Natural killer cell (primary cell): ENCODE measurements at regions not wholly inside any gene's neighbourhood (a gene's known extent, or its start where the extent isn't known, plus 50 kb on each side); places are given as distances from the start of the nearest gene placed in this dataset.

Source experiments
- ATAC-seq, 3 donors: fragments of 150-1000 bp in 2 of 3; fragments of 200-7000 bp in 1 of 3; cut with Tn5 transposase; 1 replicate in 1 of 3; 2 replicates in 2 of 3; pipeline ENCODE4 v1.10.0; 2021; ENCODE audit warnings: mild to moderate bottlenecking in 2 of 3, moderate library complexity in 2 of 3
- DNase-seq, 2 donors: peaks; one replicate each; pipeline versions ENCODE4 v3.0.0 to v3.0.0-alpha.2; 2013 to 2021; ENCODE audit warnings: mixed read lengths in 1 of 2
- H3K27ac ChIP-seq: one replicate; pipeline ENCODE4 v1.5.1; 2013; ENCODE audit warnings: mild to moderate bottlenecking, low read length
- H3K27me3 ChIP-seq: one replicate; pipeline ENCODE4 v1.6.1; 2013; ENCODE audit warnings: low read length; ENCODE audit not compliant: control insufficient read depth, insufficient read depth
- H3K36me3 ChIP-seq: one replicate; pipeline ENCODE4 v1.6.1; 2013; ENCODE audit warnings: low read length; ENCODE audit not compliant: control insufficient read depth, insufficient read depth
- H3K4me1 ChIP-seq: one replicate; pipeline ENCODE4 v1.6.1; 2013; ENCODE audit warnings: low read length; ENCODE audit not compliant: control insufficient read depth, insufficient read depth
- H3K4me3 ChIP-seq: one replicate; pipeline ENCODE4 v1.5.1; 2013; ENCODE audit warnings: low read length
- H3K9me3 ChIP-seq: one replicate; pipeline ENCODE4 v1.6.1; 2013; ENCODE audit warnings: low read length; ENCODE audit not compliant: control insufficient read depth, insufficient read depth
- H3K27ac Mint-ChIP-seq, 2 donors: one replicate each; pipeline ENCODE4 v1.8.0; 2022; ENCODE audit warnings: mild to moderate bottlenecking in 2 of 2, mixed read lengths in 2 of 2, moderate library complexity in 1 of 2
- H3K27me3 Mint-ChIP-seq, 2 donors: one replicate each; pipeline ENCODE4 v1.8.0; 2022; ENCODE audit warnings: low read depth in 2 of 2, mixed read lengths in 2 of 2
- H3K36me3 Mint-ChIP-seq: one replicate; pipeline ENCODE4 v1.8.0; 2022; ENCODE audit warnings: mixed read lengths
- H3K4me1 Mint-ChIP-seq, 2 donors: one replicate each; pipeline ENCODE4 v1.8.0; 2022; ENCODE audit warnings: mixed read lengths in 2 of 2
- H3K4me3 Mint-ChIP-seq: one replicate; pipeline ENCODE4 v1.8.0; 2022; ENCODE audit warnings: mild to moderate bottlenecking, moderate library complexity, mixed read lengths
- H3K9me3 Mint-ChIP-seq, 2 donors: one replicate each; pipeline ENCODE4 v1.8.0; 2022; ENCODE audit warnings: mixed read lengths in 2 of 2
- CTCF ChIP-seq: fragments of 200-600 bp; IDR thresholded peaks from one replicate; pipeline ENCODE4 v1.8.0; 2022; ENCODE audit warnings: antibody characterized with exemption
- WGBS: methylation state at CpG from one replicate; pipeline ENCODE4 v1.1.7; 2013; ENCODE audit warnings: missing lambda C conversion rate; ENCODE audit not compliant: insufficient coverage; 5-methylcytosine and 5-hydroxymethylcytosine counted together
- intact Hi-C: fragments of 100-400 bp; cut with micrococcal nuclease; formaldehyde crosslinking; loops from one replicate; pipeline ENCODE4 v1.14.2; 2022

DNA sequence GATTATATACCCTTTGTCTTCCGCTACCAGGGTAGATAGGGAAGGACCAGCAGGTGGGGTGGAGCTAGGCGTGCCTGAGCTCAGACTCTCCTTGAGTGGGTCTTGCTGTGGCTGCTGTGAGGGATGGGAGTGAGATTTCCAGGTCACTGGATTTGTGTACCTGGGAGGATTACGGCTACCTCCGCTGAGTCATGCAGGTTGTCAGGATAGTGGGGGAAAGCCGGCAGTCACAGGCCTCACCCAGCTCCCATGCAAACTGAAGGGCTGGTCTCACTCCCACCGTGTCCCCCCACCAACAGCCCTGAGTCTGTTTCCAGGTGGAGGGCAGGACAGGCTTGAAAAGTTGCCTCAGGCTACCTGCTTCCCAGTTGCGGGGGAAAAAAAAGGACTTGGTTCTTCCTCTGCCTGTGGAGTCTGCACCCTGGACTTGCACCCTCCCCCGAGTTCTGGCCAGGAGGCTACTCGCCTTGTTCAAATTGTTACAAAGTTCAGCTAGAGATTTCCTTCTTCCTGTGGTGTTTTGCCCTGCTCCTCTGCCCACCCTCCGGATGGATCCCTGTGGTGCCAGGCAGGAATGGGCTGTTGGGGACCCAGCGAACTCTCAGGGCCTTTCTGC is 268.3 kb downstream of the VAPA start:
- Histone ChIP-seq H3K4me1 (no peaks in the 10 kb centered on the region), H3K27me3 (no peaks in the 10 kb centered on the region), H3K9me3 (no peaks in the 10 kb centered on the region), H3K27ac (no peak overlapping the region), H3K36me3 (no peaks in the 10 kb centered on the region), H3K4me3 (no peak overlapping the region)
- H3K4me1 Mint-ChIP-seq, result no peaks in the 10 kb centered on the region
- DNase-seq (no peak), ATAC-seq (no peak)
- no peaks in the 10 kb centered on the region for H3K36me3 Mint-ChIP-seq
- WGBS, result 92% methylated on average over 11 of the region's 11 CpGs
- peaks cover 0 to 3% of the 10 kb centered on the region in 2 donors for H3K9me3 Mint-ChIP-seq
- H3K27me3 Mint-ChIP-seq, result no peaks in the 10 kb centered on the region
- no peak overlapping the region for H3K4me3 Mint-ChIP-seq
- no peak for TF ChIP-seq CTCF
- H3K27ac Mint-ChIP-seq, result no peak overlapping the region
- intact Hi-C loops, result no loop called here

DNA sequence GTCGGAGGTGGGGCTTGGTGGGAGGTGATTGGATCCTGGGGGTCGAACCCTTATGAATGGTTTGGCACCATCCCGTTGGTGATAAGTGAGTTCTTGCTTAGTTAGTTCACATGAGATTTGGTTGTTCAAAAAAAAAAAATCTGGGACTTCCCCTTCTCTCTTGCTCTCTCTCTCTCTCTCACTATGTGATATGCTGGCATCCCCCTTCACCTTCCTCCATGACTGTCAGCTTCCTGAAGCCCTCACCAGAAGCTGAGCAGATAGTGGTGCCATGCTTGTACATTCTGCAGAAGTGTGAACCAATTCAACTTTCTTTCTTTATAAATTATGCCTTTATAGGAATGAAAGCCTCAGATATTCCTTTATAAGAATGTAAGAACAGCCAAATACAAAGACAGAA is 269.7 kb upstream of the APCDD1 start:
- Histone ChIP-seq H3K9me3 (no peaks in the 10 kb centered on the region), H3K4me1 (no peaks in the 10 kb centered on the region), H3K27me3 (no peaks in the 10 kb centered on the region), H3K36me3 (no peaks in the 10 kb centered on the region), H3K27ac (no peak overlapping the region), H3K4me3 (no peak overlapping the region)
- no peak for TF ChIP-seq CTCF
- Mint-ChIP-seq H3K9me3 (no peaks in the 10 kb centered on the region), H3K4me3 (no peak overlapping the region), H3K36me3 (no peaks in the 10 kb centered on the region), H3K27ac (no peak overlapping the region), H3K27me3 (peaks cover 0 to 2% of the 10 kb centered on the region in 2 donors), H3K4me1 (no peaks in the 10 kb centered on the region)
- no peak for ATAC-seq
- WGBS, result 100% methylated on average over 1 of the region's 3 CpGs
- intact Hi-C loops, result no loop called here
- no peak for DNase-seq

GRCh38 chr18:10188971-10189810 is 265.2 kb upstream of the APCDD1 start:
- WGBS, result 80% methylated on average over 10 of the region's 10 CpGs
- intact Hi-C loops, result no loop called here
- no peak overlapping the region for H3K27ac Mint-ChIP-seq

More at GRCh38 chr18:10188971-10189810, 265.2 kb upstream of the APCDD1 start:
- Histone ChIP-seq H3K27me3 (no peaks in the 10 kb centered on the region), H3K36me3 (no peaks in the 10 kb centered on the region), H3K27ac (no peak overlapping the region), H3K4me1 (no peaks in the 10 kb centered on the region), H3K4me3 (no peak overlapping the region), H3K9me3 (no peaks in the 10 kb centered on the region)
- H3K4me3 Mint-ChIP-seq, result no peak overlapping the region
- H3K4me1 Mint-ChIP-seq, result no peaks in the 10 kb centered on the region
- H3K27me3 Mint-ChIP-seq, result peaks cover 0 to 3% of the 10 kb centered on the region in 2 donors
- H3K36me3 Mint-ChIP-seq, result no peaks in the 10 kb centered on the region
- no peak for DNase-seq
- no peak for ATAC-seq
- no peak for TF ChIP-seq CTCF
- H3K9me3 Mint-ChIP-seq, result no peaks in the 10 kb centered on the region
